Naive thymus-derived CD4-positive, alpha-beta T cell (primary cell): ENCODE measurements at regions not wholly inside any gene's neighbourhood (a gene's known extent, or its start where the extent isn't known, plus 50 kb on each side); places are given as distances from the start of the nearest gene placed in this dataset.

Experiments
- ATAC-seq: fragments of 150-1000 bp; cut with Tn5 transposase; 2 replicates; pipeline ENCODE4 v1.10.0; 2021; ENCODE audit warnings: mild to moderate bottlenecking, moderate library complexity
- CTCF ChIA-PET: fragments of 350-600 bp; sonication (Branson Sonifier 250); formaldehyde crosslinking; loops from one replicate; lab custom pipeline; 2021; ENCODE audit warnings: antibody characterized with exemption; lab: Charles Lee
- POLR2A ChIA-PET: fragments of 350-600 bp; sonication (Branson Sonifier 250); formaldehyde crosslinking; loops from one replicate; lab custom pipeline; 2021; ENCODE audit warnings: antibody characterized with exemption, inconsistent platforms; lab: Charles Lee
- DNase-seq, 9 donors: peaks; one replicate each; pipeline versions ENCODE4 v3.0.0 to v3.0.0-alpha.2; 2020 to 2022; ENCODE audit warnings: mixed read lengths in 1 of 9
- H3K27ac ChIP-seq: one replicate; pipeline ENCODE4 v1.7.0; 2013; ENCODE audit warnings: mild to moderate bottlenecking, low read depth, low read length, moderate library complexity
- H3K27me3 ChIP-seq, 2 donors: one replicate each; pipeline ENCODE4 v1.7.0; 2013; ENCODE audit warnings: low read length in 2 of 2, mild to moderate bottlenecking in 2 of 2, moderate library complexity in 2 of 2; ENCODE audit not compliant: control insufficient read depth in 2 of 2, insufficient read depth in 2 of 2
- H3K36me3 ChIP-seq, 3 experiments: 1 replicate in 2 of 3; 2 replicates in 1 of 3; pipeline ENCODE4 v1.7.0; 2013; ENCODE audit warnings: low read length in 3 of 3, mild to moderate bottlenecking in 3 of 3, moderate library complexity in 1 of 3; ENCODE audit not compliant: insufficient read depth in 3 of 3, control insufficient read depth in 2 of 3
- H3K4me1 ChIP-seq, 2 donors: one replicate each; pipeline ENCODE4 v1.7.0; 2013; ENCODE audit warnings: low read length in 2 of 2, mild to moderate bottlenecking in 2 of 2, moderate library complexity in 1 of 2; ENCODE audit not compliant: control insufficient read depth in 2 of 2, insufficient read depth in 2 of 2
- H3K4me3 ChIP-seq: 2 replicates; pipeline ENCODE4 v1.7.0; 2013; ENCODE audit warnings: mild to moderate bottlenecking, low read length
- H3K9me3 ChIP-seq, 3 experiments: 1 replicate in 2 of 3; 2 replicates in 1 of 3; pipeline ENCODE4 v1.7.0; 2013; ENCODE audit warnings: low read length in 3 of 3; ENCODE audit not compliant: control insufficient read depth in 2 of 3
- H3K27ac Mint-ChIP-seq, 9 donors: one replicate each; pipeline ENCODE4 v1.8.0; 2020 to 2022; ENCODE audit warnings: mixed read lengths in 9 of 9, mild to moderate bottlenecking in 8 of 9, moderate library complexity in 5 of 9, inconsistent platforms in 2 of 9
- H3K27me3 Mint-ChIP-seq, 5 donors: one replicate each; pipeline ENCODE4 v1.8.0; 2021 to 2022; ENCODE audit warnings: mixed read lengths in 5 of 5, mild to moderate bottlenecking in 1 of 5
- H3K36me3 Mint-ChIP-seq, 5 donors: one replicate each; pipeline ENCODE4 v1.8.0; 2020 to 2022; ENCODE audit warnings: mixed read lengths in 5 of 5, mild to moderate bottlenecking in 3 of 5, inconsistent platforms in 1 of 5
- H3K4me1 Mint-ChIP-seq, 7 donors: one replicate each; pipeline ENCODE4 v1.8.0; 2020 to 2022; ENCODE audit warnings: mixed read lengths in 7 of 7, mild to moderate bottlenecking in 3 of 7, inconsistent platforms in 1 of 7
- H3K4me3 Mint-ChIP-seq, 10 donors: one replicate each; pipeline ENCODE4 v1.8.0; 2020 to 2022; ENCODE audit warnings: mild to moderate bottlenecking in 10 of 10, mixed read lengths in 10 of 10, moderate library complexity in 6 of 10, inconsistent platforms in 2 of 10
- H3K9me3 Mint-ChIP-seq, 11 donors: one replicate each; pipeline ENCODE4 v1.8.0; 2020 to 2022; ENCODE audit warnings: mixed read lengths in 11 of 11, mild to moderate bottlenecking in 4 of 11, inconsistent platforms in 1 of 11, moderate library complexity in 1 of 11
- intact Hi-C, 2 donors: fragments of 100-400 bp; cut with micrococcal nuclease; formaldehyde crosslinking; loops; one replicate each; pipeline ENCODE4 v1.15.1; 2023

DNA sequence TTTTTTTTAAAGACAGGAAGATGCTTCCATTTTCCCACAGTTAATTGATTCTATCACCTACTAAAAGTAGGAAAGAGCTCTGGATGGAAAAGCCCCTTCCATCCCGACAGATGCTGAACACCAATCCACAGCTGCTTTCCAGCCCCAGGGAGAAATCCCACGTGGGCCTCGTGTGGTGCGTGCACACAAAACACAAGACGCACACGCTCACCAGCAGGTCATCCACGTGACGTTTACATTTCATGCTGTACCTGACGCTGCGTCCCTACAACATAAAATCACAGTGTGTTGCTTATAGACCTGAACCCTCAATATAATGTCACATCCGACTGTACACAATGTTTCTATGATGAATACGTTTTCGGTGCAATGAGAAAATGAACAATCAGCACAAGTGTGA, 50.2 kb upstream of the DACT2 start:
- Mint-ChIP-seq H3K4me1 (peaks cover 0 to 14% (median 5%) of the 10 kb centered on the region in 7 donors), H3K27ac (no peak overlapping the region), H3K4me3 (no peak overlapping the region), H3K27me3 (peaks cover 3 to 14% (median 5%) of the 10 kb centered on the region in 5 donors), H3K36me3 (no peaks in the 10 kb centered on the region), H3K9me3 (peaks cover 0 to 5% (median 0%) of the 10 kb centered on the region in 11 donors)
- H3K4me1 ChIP-seq, result peaks cover 0 to 3% of the 10 kb centered on the region in 2 donors
- H3K4me3 ChIP-seq, result no peak overlapping the region
- intact Hi-C loops, result loop anchor here in 1 of 2 donors (1.0 kb wide), 1 partner anchor 515 kb away; no protein-coding TSS in a partner anchor
- ATAC-seq (no peak), DNase-seq (no peak)
- CTCF ChIA-PET, result interaction anchor here (0.6 to 1.8 kb wide), 5 partner anchors 390 to 1257 kb away, joined by 3 to 4 read pairs (median 4); no protein-coding TSS in a partner anchor
- POLR2A ChIA-PET, result interaction anchor here (1.0 kb wide), 1 partner anchor 510 kb away, joined by 3 read pairs; no protein-coding TSS in a partner anchor
- H3K27me3 ChIP-seq, result no peaks in the 10 kb centered on the region
- H3K27ac ChIP-seq, result no peak overlapping the region
- H3K9me3 ChIP-seq, result no peaks in the 10 kb centered on the region
- no peaks in the 10 kb centered on the region for H3K36me3 ChIP-seq

DNA sequence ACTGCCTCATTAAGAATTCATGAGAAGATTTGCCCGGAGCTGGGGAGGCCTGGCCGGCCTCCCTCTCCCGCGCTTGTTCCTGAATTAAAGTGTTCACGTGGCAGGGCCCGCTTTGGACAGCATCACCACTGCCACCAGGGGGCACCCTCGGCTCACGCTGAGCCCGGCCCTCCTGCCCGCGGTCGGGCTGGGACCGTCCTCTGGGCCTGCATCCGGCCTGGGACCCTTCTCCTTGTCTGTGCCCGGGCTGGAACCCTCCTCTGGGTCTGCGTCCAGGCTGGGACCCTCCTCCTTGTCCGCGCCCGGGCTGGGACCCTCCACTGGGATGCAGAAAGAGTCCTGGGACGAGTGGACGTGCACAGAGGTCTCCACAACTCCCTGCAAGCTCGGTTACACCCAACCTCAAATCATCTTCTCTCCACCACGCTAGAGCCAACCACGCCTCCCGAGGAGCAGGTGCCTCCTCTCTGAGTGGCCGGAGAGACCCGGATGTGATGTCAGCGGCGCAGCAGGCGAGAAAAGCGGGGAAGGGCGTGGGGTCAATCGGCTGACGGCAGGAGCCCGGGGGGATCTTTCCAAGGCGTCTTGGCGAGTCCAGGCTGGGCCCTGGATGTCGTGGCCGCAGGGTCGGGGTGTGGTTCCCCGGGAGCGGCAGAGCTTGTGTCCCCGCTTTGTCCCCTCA, 50.9 kb upstream of the DACT2 start:
- Mint-ChIP-seq H3K27ac (no peak overlapping the region), H3K4me3 (no peak overlapping the region), H3K27me3 (peaks cover 3 to 14% (median 5%) of the 10 kb centered on the region in 5 donors), H3K4me1 (peaks cover 0 to 14% (median 5%) of the 10 kb centered on the region in 7 donors), H3K36me3 (no peaks in the 10 kb centered on the region), H3K9me3 (peaks cover 0 to 5% (median 0%) of the 10 kb centered on the region in 11 donors)
- CTCF ChIA-PET, result interaction anchor here (0.6 to 1.8 kb wide), 6 partner anchors 390 to 1256 kb away, joined by 3 to 5 read pairs (median 4); no protein-coding TSS in a partner anchor
- DNase-seq (peak; percentile 13 to 70 (median 52)), ATAC-seq (peak; percentile 73)
- intact Hi-C loops, result loop anchor here in 1 of 2 donors (1.0 kb wide), 1 partner anchor 514 kb away; no protein-coding TSS in a partner anchor
- POLR2A ChIA-PET, result interaction anchor here (1.0 kb wide), 1 partner anchor 509 kb away, joined by 3 read pairs; no protein-coding TSS in a partner anchor
- H3K9me3 ChIP-seq, result no peaks in the 10 kb centered on the region
- H3K4me1 ChIP-seq, result peaks cover 0 to 3% of the 10 kb centered on the region in 2 donors
- H3K36me3 ChIP-seq, result no peaks in the 10 kb centered on the region
- H3K4me3 ChIP-seq, result no peak overlapping the region
- no peaks in the 10 kb centered on the region for H3K27me3 ChIP-seq
- no peak overlapping the region for H3K27ac ChIP-seq

GRCh38 chr6:168371185-168371584, 51.6 kb upstream of the DACT2 start:
- Mint-ChIP-seq H3K4me3 (no peak overlapping the region), H3K4me1 (peaks cover 0 to 14% (median 5%) of the 10 kb centered on the region in 7 donors), H3K9me3 (peaks cover 0 to 5% (median 0%) of the 10 kb centered on the region in 11 donors), H3K27ac (no peak overlapping the region), H3K27me3 (peaks cover 3 to 13% (median 5%) of the 10 kb centered on the region in 5 donors), H3K36me3 (no peaks in the 10 kb centered on the region)
- Histone ChIP-seq H3K27ac (no peak overlapping the region), H3K36me3 (no peaks in the 10 kb centered on the region), H3K27me3 (no peaks in the 10 kb centered on the region), H3K4me3 (no peak overlapping the region), H3K4me1 (peaks cover 0 to 3% of the 10 kb centered on the region in 2 donors), H3K9me3 (no peaks in the 10 kb centered on the region)
- POLR2A ChIA-PET, result no interaction called here
- no peak for ATAC-seq
- DNase-seq, result no peak
- intact Hi-C loops, result no loop called here
- CTCF ChIA-PET, result interaction anchor here (1.5 to 1.8 kb wide), 3 partner anchors 508 to 515 kb away, joined by 4 to 5 read pairs (median 4); no protein-coding TSS in a partner anchor

- no peak overlapping the region for H3K4me3 Mint-ChIP-seq
- ATAC-seq, result no peak
- H3K27ac Mint-ChIP-seq, result no peak overlapping the region
- peaks cover 0 to 3% of the 10 kb centered on the region in 2 donors for H3K4me1 ChIP-seq
- peaks cover 0 to 14% (median 5%) of the 10 kb centered on the region in 7 donors for H3K4me1 Mint-ChIP-seq
- H3K9me3 ChIP-seq, result no peaks in the 10 kb centered on the region
- peaks cover 0 to 2% (median 0%) of the 10 kb centered on the region in 11 donors for H3K9me3 Mint-ChIP-seq
- intact Hi-C loops, result no loop called here
- no peak for DNase-seq
- no peak overlapping the region for H3K27ac ChIP-seq
- H3K27me3 Mint-ChIP-seq, result peaks cover 2 to 9% (median 3%) of the 10 kb centered on the region in 5 donors
- no peaks in the 10 kb centered on the region for H3K36me3 ChIP-seq
- POLR2A ChIA-PET, result no interaction called here
- CTCF ChIA-PET, result interaction anchor here (1.7 kb wide), 1 partner anchor 510 kb away, joined by 5 read pairs; no protein-coding TSS in a partner anchor
- H3K36me3 Mint-ChIP-seq, result no peaks in the 10 kb centered on the region
- no peaks in the 10 kb centered on the region for H3K27me3 ChIP-seq
- no peak overlapping the region for H3K4me3 ChIP-seq
These were observed 52.0 kb upstream of the DACT2 start for GRCh38 chr6:168371618-168371980.

DNA sequence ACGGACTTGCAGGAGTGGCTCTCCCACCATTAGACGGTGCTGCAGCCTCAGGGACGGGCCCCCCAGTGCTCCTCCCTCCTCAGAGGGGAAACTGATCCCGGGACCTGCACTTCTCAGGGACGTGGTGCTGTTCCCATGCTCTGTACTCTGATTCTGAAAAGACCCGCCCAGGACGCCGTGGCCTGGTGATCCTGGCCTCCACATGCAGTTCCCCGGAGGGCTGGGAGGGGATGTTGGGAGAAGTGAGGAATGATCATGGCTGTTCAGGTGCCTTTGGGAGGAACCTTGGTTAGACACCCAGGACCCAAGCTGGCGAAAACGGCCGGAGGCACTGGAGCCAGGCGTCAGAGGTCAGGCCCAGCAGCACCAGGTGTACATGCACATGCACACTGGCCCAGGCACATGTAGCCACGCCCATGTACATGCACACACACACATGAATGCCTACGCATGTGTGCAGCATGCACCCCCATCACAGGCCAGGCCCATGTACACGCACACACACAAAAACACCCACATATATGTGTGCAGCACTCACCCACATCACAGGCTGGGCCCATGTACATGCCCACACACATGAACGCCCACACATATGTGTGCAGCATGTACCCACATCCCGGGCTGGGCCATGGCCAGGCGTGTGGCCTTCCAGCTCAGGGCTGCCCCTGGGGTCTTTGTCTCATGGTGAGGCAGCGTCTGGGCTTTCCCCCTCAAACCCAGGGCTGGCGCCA, 52.6 kb upstream of the DACT2 start:
- ATAC-seq (no peak), DNase-seq (no peak)
- peaks cover 0 to 6% (median 3%) of the 10 kb centered on the region in 5 donors for H3K27me3 Mint-ChIP-seq
- no peak overlapping the region for H3K27ac Mint-ChIP-seq
- H3K27me3 ChIP-seq, result no peaks in the 10 kb centered on the region
- no peaks in the 10 kb centered on the region for H3K9me3 Mint-ChIP-seq
- CTCF ChIA-PET, result no interaction called here
- no peak overlapping the region for H3K4me3 ChIP-seq
- H3K9me3 ChIP-seq, result no peaks in the 10 kb centered on the region
- H3K27ac ChIP-seq, result no peak overlapping the region
- no peaks in the 10 kb centered on the region for H3K36me3 Mint-ChIP-seq
- no peak overlapping the region for H3K4me3 Mint-ChIP-seq
- peaks cover 0 to 14% (median 5%) of the 10 kb centered on the region in 7 donors for H3K4me1 Mint-ChIP-seq
- H3K4me1 ChIP-seq, result peaks cover 0 to 3% of the 10 kb centered on the region in 2 donors
- no peaks in the 10 kb centered on the region for H3K36me3 ChIP-seq
- POLR2A ChIA-PET, result no interaction called here
- intact Hi-C loops, result no loop called here

- H3K4me1 Mint-ChIP-seq, result peaks cover 0 to 10% (median 5%) of the 10 kb centered on the region in 7 donors
- no peak overlapping the region for H3K4me3 ChIP-seq
- no peaks in the 10 kb centered on the region for H3K27me3 ChIP-seq
- CTCF ChIA-PET, result no interaction called here
- no peak overlapping the region for H3K4me3 Mint-ChIP-seq
- peaks cover 0 to 3% of the 10 kb centered on the region in 2 donors for H3K4me1 ChIP-seq
- H3K36me3 Mint-ChIP-seq, result no peaks in the 10 kb centered on the region
- DNase-seq, result no peak
- no peaks in the 10 kb centered on the region for H3K27me3 Mint-ChIP-seq
- no peaks in the 10 kb centered on the region for H3K9me3 Mint-ChIP-seq
- no peak overlapping the region for H3K27ac ChIP-seq
- no peaks in the 10 kb centered on the region for H3K36me3 ChIP-seq
- intact Hi-C loops, result no loop called here
- H3K27ac Mint-ChIP-seq, result no peak overlapping the region
- POLR2A ChIA-PET, result no interaction called here
- H3K9me3 ChIP-seq, result no peaks in the 10 kb centered on the region
- ATAC-seq, result no peak
These were observed 53.3 kb upstream of the DACT2 start for GRCh38 chr6:168372889-168373288.
